K562 (cell line): ENCODE measurements at regions not wholly inside any gene's neighbourhood (a gene's known extent, or its start where the extent isn't known, plus 50 kb on each side); places are given as distances from the start of the nearest gene placed in this dataset.

ENCODE experiments used
- ATAC-seq: fragments of 200-7000 bp; cut with Tn5 transposase; 3 replicates; pipeline ENCODE4 v1.9.1; 2020; ENCODE audit warnings: moderate library complexity
- BruUV-seq: library from RNA; stranded (reverse); fragments of 400-500 nt; replicated peaks from 2 replicates; lab custom pipeline; 2021; lab: Mats Ljungman, UMichigan
- CTCF ChIA-PET: fragments of 300-600 bp; formaldehyde crosslinking; extraction: SDS; loops from one replicate; lab custom pipeline; 2021; ENCODE audit warnings: low intra/inter-chr PET ratio; lab: Yijun Ruan, JAX
- POLR2A ChIA-PET: fragments of 300-600, 350-650 bp; sonication (Branson Sonifier 250); formaldehyde crosslinking; extraction: SDS; loops from one replicate; lab custom pipeline; 2021; ENCODE audit warnings: antibody characterized with exemption, inconsistent platforms; lab: Yijun Ruan, JAX
- DNase-seq, 4 experiments: peaks; one replicate each; pipeline versions ENCODE4 v3.0.0 to v3.0.0-alpha.2; 2011 to 2018; ENCODE audit warnings: low spot score in 3 of 4, mixed read lengths in 3 of 4; ENCODE audit errors: extremely low read depth in 1 of 4
- FAIRE-seq: peaks from 2 replicates; lab custom pipeline; 2011; peaks lifted over from hg19 to GRCh38; lab: Jason Lieb, UNC
- H2AFZ ChIP-seq: 2 replicates; pipeline ENCODE4 v1.6.0; 2011; ENCODE audit warnings: low read depth, low read length, control low read depth, inconsistent platforms
- H3K27ac ChIP-seq: fragments of 200-600 bp; 3 replicates; pipeline ENCODE4 v1.8.0; 2011; ENCODE audit warnings: low read depth, mild to moderate bottlenecking, control low read depth, inconsistent platforms, low read length, moderate library complexity, mixed read lengths; ENCODE audit errors: extremely low read depth
- H3K27me3 ChIP-seq, 2 experiments: fragments of 300-600 bp in 1 of 2; 2 replicates in 1 of 2; 3 replicates in 1 of 2; pipeline versions ENCODE4 v1.6.0 to v1.8.0; 2011; ENCODE audit warnings: inconsistent platforms in 2 of 2, low read length in 2 of 2, mild to moderate bottlenecking in 1 of 2, mixed read lengths in 1 of 2, moderate library complexity in 1 of 2; ENCODE audit not compliant: control insufficient read depth in 2 of 2, insufficient read depth in 2 of 2
- H3K36me3 ChIP-seq: fragments of 300-600 bp; 3 replicates; pipeline ENCODE4 v1.8.0; 2011; ENCODE audit warnings: mild to moderate bottlenecking, low read length, inconsistent platforms; ENCODE audit not compliant: control insufficient read depth, insufficient read depth
- H3K4me1 ChIP-seq, 2 experiments: fragments of 200-600 bp in 1 of 2; replicated peaks in 1 of 2; 2 replicates in 1 of 2; 3 replicates in 1 of 2; pipeline versions ENCODE4 v1.5.1 to v1.8.0; 2011; ENCODE audit warnings: inconsistent platforms in 2 of 2, low read length in 2 of 2, mild to moderate bottlenecking in 1 of 2, mixed read lengths in 1 of 2, moderate library complexity in 1 of 2; ENCODE audit not compliant: control insufficient read depth in 2 of 2, insufficient read depth in 2 of 2
- H3K4me2 ChIP-seq: 2 replicates; pipeline ENCODE4 v1.6.1; 2011; ENCODE audit warnings: low read length, control low read depth, inconsistent platforms, mixed read lengths; ENCODE audit not compliant: insufficient read depth
- H3K4me3 ChIP-seq: fragments of 200-600 bp; sonication (generic), shearing (Covaris generic); 2 replicates; pipeline ENCODE4 v1.5.1; 2016; ENCODE audit warnings: control low read depth, inconsistent platforms
- H3K79me2 ChIP-seq: fragments of 200-600 bp; 3 replicates; pipeline ENCODE4 v1.8.0; 2011; ENCODE audit warnings: low read length, inconsistent platforms; ENCODE audit not compliant: control insufficient read depth, insufficient read depth
- H3K9ac ChIP-seq, 2 experiments: 2 replicates each; pipeline versions ENCODE4 v1.6.0 to v1.6.1; 2011; ENCODE audit warnings: low read depth in 2 of 2, low read length in 2 of 2, control low read depth in 1 of 2, inconsistent platforms in 1 of 2, mild to moderate bottlenecking in 1 of 2, mixed read lengths in 1 of 2; ENCODE audit not compliant: insufficient read depth in 1 of 2
- H3K9me1 ChIP-seq: one replicate; pipeline ENCODE4 v1.6.0; 2011; ENCODE audit warnings: inconsistent platforms, mild to moderate bottlenecking, low read length, moderate library complexity; ENCODE audit not compliant: control insufficient read depth, insufficient read depth
- H3K9me3 ChIP-seq: replicated peaks from 2 replicates; pipeline ENCODE4 v1.5.1; 2011; ENCODE audit warnings: low read depth, low read length, inconsistent platforms; ENCODE audit not compliant: control insufficient read depth, insufficient read depth
- H4K20me1 ChIP-seq: replicated peaks from 2 replicates; pipeline ENCODE4 v1.6.1; 2011; ENCODE audit warnings: low read length, inconsistent platforms, mixed read lengths; ENCODE audit not compliant: control insufficient read depth, insufficient read depth
- BRF1 ChIP-seq: IDR thresholded peaks from 3 replicates; pipeline ENCODE4 v1.6.1; 2011; ENCODE audit warnings: borderline replicate concordance, mild to moderate bottlenecking; ENCODE audit not compliant: insufficient read length; ENCODE audit errors: extremely low read depth
- KLF1 ChIP-seq: fragments of 450-650 bp; IDR thresholded peaks from 2 replicates; pipeline ENCODE4 v1.6.1; 2016; ENCODE audit warnings: missing genetic modification characterization, missing compliant biosample characterization
- MCM3 ChIP-seq: fragments of 450-650 bp; IDR thresholded peaks from 2 replicates; pipeline ENCODE4 v1.6.1; 2016
- MTA2 ChIP-seq: fragments of 450-650 bp; IDR thresholded peaks from 2 replicates; pipeline ENCODE4 v1.6.1; 2016; ENCODE audit warnings: low read depth
- POLR2G ChIP-seq: fragments of 200-400 bp; formaldehyde crosslinking; IDR thresholded peaks from 2 replicates; pipeline ENCODE4 v1.6.1; 2017; ENCODE audit warnings: low read depth, mild to moderate bottlenecking, antibody characterized with exemption, low read length, moderate library complexity
- RBM22 ChIP-seq: fragments of 200-400 bp; formaldehyde crosslinking; IDR thresholded peaks from 2 replicates; pipeline ENCODE4 v1.6.1; 2018; ENCODE audit warnings: low read length, low read depth; ENCODE audit not compliant: poor library complexity, severe bottlenecking
- SIN3A ChIP-seq, 2 experiments: fragments of 150-350 bp in 1 of 2; IDR thresholded peaks; 2 replicates each; pipeline ENCODE4 v1.6.1; 2011 to 2016; ENCODE audit warnings: borderline replicate concordance in 2 of 2, low read depth in 2 of 2, low read length in 2 of 2, mild to moderate bottlenecking in 2 of 2, moderate library complexity in 2 of 2; ENCODE audit not compliant: control insufficient read depth in 1 of 2
- SMAD2 ChIP-seq: fragments of 150-350 bp; IDR thresholded peaks from 2 replicates; pipeline ENCODE4 v1.6.1; 2014; ENCODE audit warnings: low read depth, mild to moderate bottlenecking, low read length
- STAG1 ChIP-seq: sonication (generic); formaldehyde crosslinking; IDR thresholded peaks from 2 replicates; pipeline ENCODE4 v1.5.0; 2020; ENCODE audit warnings: missing genetic modification reagents, borderline replicate concordance
- TFAM ChIP-seq: fragments of 250-450 bp; sonication (Bioruptor Pico); conservative IDR thresholded peaks from 2 replicates; pipeline ENCODE4 v1.5.0; 2021; ENCODE audit warnings: mild to moderate bottlenecking, moderate library complexity
- TGIF2 ChIP-seq: sonication (generic); formaldehyde crosslinking; IDR thresholded peaks from 2 replicates; pipeline ENCODE4 v1.8.1; 2022; ENCODE audit warnings: mild to moderate bottlenecking, missing genetic modification reagents, moderate library complexity
- YBX1 ChIP-seq: fragments of 450-650 bp; IDR thresholded peaks from 2 replicates; pipeline ENCODE4 v1.7.1; 2016; ENCODE audit warnings: mild to moderate bottlenecking
- ZNF224 ChIP-seq: sonication (generic); formaldehyde crosslinking; IDR thresholded peaks from 2 replicates; pipeline ENCODE4 v1.8.0; 2022; ENCODE audit warnings: mild to moderate bottlenecking, missing genetic modification reagents
- ZZZ3 ChIP-seq: fragments of 450-650 bp; IDR thresholded peaks from 2 replicates; pipeline ENCODE4 v1.6.1; 2016; ENCODE audit warnings: antibody characterized with exemption, mild to moderate bottlenecking, moderate library complexity
- WGBS: fragments of 100-300 bp; shearing (Covaris generic); methylation state at CpG from one replicate; pipeline ENCODE4 v1.1.6; 2016; ENCODE audit warnings: low coverage, mixed read lengths; ENCODE audit not compliant: insufficient coverage; ENCODE audit errors: missing lambda C conversion rate; 5-methylcytosine and 5-hydroxymethylcytosine counted together
- in situ Hi-C: fragments of 300-500 bp; cut with MboI; formaldehyde crosslinking; loops from 4 replicates; pipeline ENCODE4 v1.15.0; 2018; ENCODE audit warnings: inconsistent platforms, mixed read lengths
- intact Hi-C: fragments of 100-400 bp; cut with micrococcal nuclease; formaldehyde crosslinking; loops from 2 replicates; pipeline ENCODE4 v1.14.2; 2022
- TF ChIP-seq, protein P1 (sequence below), 3 experiments: fragments of 200-800 bp in 1 of 3; fragments of 250-450 bp in 1 of 3; fragments of 450-650 bp in 1 of 3; sonication (Bioruptor Pico) in 1 of 3; sonication (Bioruptor generic) in 1 of 3; formaldehyde crosslinking in 1 of 3; IDR thresholded peaks; 2 replicates each; pipeline versions ENCODE4 v1.6.1 to v1.8.0; 2016 to 2022; ENCODE audit warnings: mild to moderate bottlenecking in 2 of 3, missing genetic modification characterization in 2 of 3, missing compliant biosample characterization in 1 of 3, moderate library complexity in 1 of 3
- TF ChIP-seq, protein P2 (sequence below): fragments of 450-650 bp; IDR thresholded peaks from 2 replicates; pipeline ENCODE4 v1.6.1; 2016; ENCODE audit warnings: mild to moderate bottlenecking

DNA sequence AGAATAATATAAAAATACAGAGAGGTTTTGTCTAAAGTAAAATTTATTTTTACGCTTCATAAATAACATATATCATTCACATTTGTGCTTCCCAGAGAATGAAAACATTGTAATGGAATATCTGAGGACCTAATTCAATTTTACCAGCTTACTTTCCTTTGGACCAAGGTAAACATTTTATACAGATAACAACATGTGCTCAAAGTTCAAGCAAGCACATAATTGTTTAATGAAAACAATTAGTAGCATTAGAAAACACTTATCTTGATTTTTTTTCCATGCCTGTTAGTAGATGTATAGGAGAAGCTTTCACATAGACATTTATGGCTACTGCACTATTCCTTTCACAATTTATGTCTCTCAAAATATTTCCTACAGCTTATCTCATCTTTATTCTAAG lies 400.0 kb downstream of the ZIC1 start:
- no peak for FAIRE-seq
- BruUV-seq = no TSS peak
- no peak overlapping the region for H3K27ac ChIP-seq
- TF ChIP-seq, protein P1, sequence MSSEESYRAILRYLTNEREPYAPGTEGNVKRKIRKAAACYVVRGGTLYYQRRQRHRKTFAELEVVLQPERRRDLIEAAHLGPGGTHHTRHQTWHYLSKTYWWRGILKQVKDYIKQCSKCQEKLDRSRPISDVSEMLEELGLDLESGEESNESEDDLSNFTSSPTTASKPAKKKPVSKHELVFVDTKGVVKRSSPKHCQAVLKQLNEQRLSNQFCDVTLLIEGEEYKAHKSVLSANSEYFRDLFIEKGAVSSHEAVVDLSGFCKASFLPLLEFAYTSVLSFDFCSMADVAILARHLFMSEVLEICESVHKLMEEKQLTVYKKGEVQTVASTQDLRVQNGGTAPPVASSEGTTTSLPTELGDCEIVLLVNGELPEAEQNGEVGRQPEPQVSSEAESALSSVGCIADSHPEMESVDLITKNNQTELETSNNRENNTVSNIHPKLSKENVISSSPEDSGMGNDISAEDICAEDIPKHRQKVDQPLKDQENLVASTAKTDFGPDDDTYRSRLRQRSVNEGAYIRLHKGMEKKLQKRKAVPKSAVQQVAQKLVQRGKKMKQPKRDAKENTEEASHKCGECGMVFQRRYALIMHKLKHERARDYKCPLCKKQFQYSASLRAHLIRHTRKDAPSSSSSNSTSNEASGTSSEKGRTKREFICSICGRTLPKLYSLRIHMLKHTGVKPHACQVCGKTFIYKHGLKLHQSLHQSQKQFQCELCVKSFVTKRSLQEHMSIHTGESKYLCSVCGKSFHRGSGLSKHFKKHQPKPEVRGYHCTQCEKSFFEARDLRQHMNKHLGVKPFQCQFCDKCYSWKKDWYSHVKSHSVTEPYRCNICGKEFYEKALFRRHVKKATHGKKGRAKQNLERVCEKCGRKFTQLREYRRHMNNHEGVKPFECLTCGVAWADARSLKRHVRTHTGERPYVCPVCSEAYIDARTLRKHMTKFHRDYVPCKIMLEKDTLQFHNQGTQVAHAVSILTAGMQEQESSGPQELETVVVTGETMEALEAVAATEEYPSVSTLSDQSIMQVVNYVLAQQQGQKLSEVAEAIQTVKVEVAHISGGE (CRISPR knock-in tag; IDR thresholded peaks at IDR 0.05) = no peak
- TF ChIP-seq MCM3 (no peak), KLF1 (tag) (no peak), STAG1 (CRISPR knock-in tag) (no peak), YBX1 (no peak), ZZZ3 (no peak), POLR2G (no peak), ZNF224 (CRISPR knock-in tag) (no peak), TFAM (no peak), MTA2 (no peak), SMAD2 (no peak), TGIF2 (CRISPR knock-in tag) (no peak), SIN3A (IDR thresholded peaks at IDR 0.05; ENCODE audit: borderline replicate concordance in 2 of 2, control insufficient read depth in 1 of 2, low read depth in 2 of 2, low read length in 2 of 2) (no peak), BRF1 (no peak), RBM22 (no peak)
- TF ChIP-seq, protein P2, sequence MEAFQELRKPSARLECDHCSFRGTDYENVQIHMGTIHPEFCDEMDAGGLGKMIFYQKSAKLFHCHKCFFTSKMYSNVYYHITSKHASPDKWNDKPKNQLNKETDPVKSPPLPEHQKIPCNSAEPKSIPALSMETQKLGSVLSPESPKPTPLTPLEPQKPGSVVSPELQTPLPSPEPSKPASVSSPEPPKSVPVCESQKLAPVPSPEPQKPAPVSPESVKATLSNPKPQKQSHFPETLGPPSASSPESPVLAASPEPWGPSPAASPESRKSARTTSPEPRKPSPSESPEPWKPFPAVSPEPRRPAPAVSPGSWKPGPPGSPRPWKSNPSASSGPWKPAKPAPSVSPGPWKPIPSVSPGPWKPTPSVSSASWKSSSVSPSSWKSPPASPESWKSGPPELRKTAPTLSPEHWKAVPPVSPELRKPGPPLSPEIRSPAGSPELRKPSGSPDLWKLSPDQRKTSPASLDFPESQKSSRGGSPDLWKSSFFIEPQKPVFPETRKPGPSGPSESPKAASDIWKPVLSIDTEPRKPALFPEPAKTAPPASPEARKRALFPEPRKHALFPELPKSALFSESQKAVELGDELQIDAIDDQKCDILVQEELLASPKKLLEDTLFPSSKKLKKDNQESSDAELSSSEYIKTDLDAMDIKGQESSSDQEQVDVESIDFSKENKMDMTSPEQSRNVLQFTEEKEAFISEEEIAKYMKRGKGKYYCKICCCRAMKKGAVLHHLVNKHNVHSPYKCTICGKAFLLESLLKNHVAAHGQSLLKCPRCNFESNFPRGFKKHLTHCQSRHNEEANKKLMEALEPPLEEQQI = no peak
- TF ChIP-seq, all 486 proteins: peak for 0
- no peak overlapping the region for H2AFZ ChIP-seq
- WGBS = 0% methylated on average over 1 of the region's 1 CpG
- H3K9me1 ChIP-seq = no peaks in the 10 kb centered on the region
- ChIA-PET CTCF (no interaction called here), POLR2A (no interaction called here)
- H4K20me1 ChIP-seq = no peaks in the 10 kb centered on the region
- ATAC-seq = no peak
- H3K9ac ChIP-seq = no peak overlapping the region
- H3K9me3 ChIP-seq = no peaks in the 10 kb centered on the region
- no peak overlapping the region for H3K4me3 ChIP-seq
- no peaks in the 10 kb centered on the region for H3K36me3 ChIP-seq
- intact Hi-C loops (no loop called here), in situ Hi-C loops (no loop called here)
- no peak overlapping the region for H3K4me2 ChIP-seq
- no peaks in the 10 kb centered on the region for H3K27me3 ChIP-seq
- no peak for DNase-seq
- H3K4me1 ChIP-seq = no peaks in the 10 kb centered on the region
- H3K79me2 ChIP-seq = no peaks in the 10 kb centered on the region
